GM12878 (cell line): ENCODE measurements at regions not wholly inside any gene's neighbourhood (a gene's known extent, or its start where the extent isn't known, plus 50 kb on each side); places are given as distances from the start of the nearest gene placed in this dataset.

Experiments used
- ATF3 ChIP-seq: IDR thresholded peaks from 2 replicates; pipeline ENCODE4 v1.6.1; 2011; ENCODE audit warnings: low read depth, mild to moderate bottlenecking, low read length, moderate library complexity, borderline replicate concordance; ENCODE audit errors: extremely low read depth
- BHLHE40 ChIP-seq, 2 experiments: fragments of 450-650 bp in 1 of 2; IDR thresholded peaks; 2 replicates each; pipeline ENCODE4 v1.6.1; 2011 to 2017; ENCODE audit warnings: low read depth in 2 of 2, borderline replicate concordance in 1 of 2, improper control_type of control experiment in 1 of 2, low read length in 1 of 2, mild to moderate bottlenecking in 1 of 2
- CTCF ChIP-seq, 3 experiments: IDR thresholded peaks in 2 of 3; conservative IDR thresholded peaks in 1 of 3; 2 replicates each; pipeline ENCODE4 v1.5.1; 2011; ENCODE audit warnings: low read depth in 3 of 3, low read length in 3 of 3, mild to moderate bottlenecking in 3 of 3, control low read depth in 2 of 3, moderate library complexity in 2 of 3, inconsistent platforms in 1 of 3, mixed read lengths in 1 of 3; ENCODE audit not compliant: control insufficient read depth in 2 of 3, insufficient read depth in 1 of 3; ENCODE audit errors: extremely low read depth in 1 of 3
- EZH2 ChIP-seq: IDR thresholded peaks from 2 replicates; pipeline ENCODE4 v1.6.1; 2012; ENCODE audit warnings: low read depth, mild to moderate bottlenecking, control low read depth, inconsistent platforms, low read length, borderline replicate concordance; ENCODE audit not compliant: control insufficient read depth
- FOXK2 ChIP-seq: fragments of 450-650 bp; IDR thresholded peaks from 2 replicates; pipeline ENCODE4 v1.6.1; 2017; ENCODE audit warnings: mild to moderate bottlenecking, moderate library complexity
- HDGF ChIP-seq: fragments of 450-650 bp; IDR thresholded peaks from 2 replicates; pipeline ENCODE4 v1.6.1; 2016; ENCODE audit warnings: antibody characterized with exemption
- JUNB ChIP-seq: IDR thresholded peaks from 2 replicates; pipeline ENCODE4 v1.6.1; 2016; ENCODE audit warnings: antibody characterized with exemption, mild to moderate bottlenecking
- MYB ChIP-seq: fragments of 150-350 bp; IDR thresholded peaks from 2 replicates; pipeline ENCODE4 v1.6.1; 2014; ENCODE audit warnings: mild to moderate bottlenecking, low read depth, low read length, borderline replicate concordance
- POLR2AphosphoS5 ChIP-seq: IDR thresholded peaks from 2 replicates; pipeline ENCODE4 v1.6.1; 2011; ENCODE audit warnings: mild to moderate bottlenecking, low read length, inconsistent platforms
- RFX5 ChIP-seq: IDR thresholded peaks from 2 replicates; pipeline ENCODE4 v1.6.1; 2011; ENCODE audit warnings: low read depth, low read length, improper control_type of control experiment
- TF ChIP-seq, protein P1 (sequence below): fragments of 450-650 bp; IDR thresholded peaks from 2 replicates; pipeline ENCODE4 v1.6.1; 2017; ENCODE audit warnings: mild to moderate bottlenecking, moderate library complexity

DNA sequence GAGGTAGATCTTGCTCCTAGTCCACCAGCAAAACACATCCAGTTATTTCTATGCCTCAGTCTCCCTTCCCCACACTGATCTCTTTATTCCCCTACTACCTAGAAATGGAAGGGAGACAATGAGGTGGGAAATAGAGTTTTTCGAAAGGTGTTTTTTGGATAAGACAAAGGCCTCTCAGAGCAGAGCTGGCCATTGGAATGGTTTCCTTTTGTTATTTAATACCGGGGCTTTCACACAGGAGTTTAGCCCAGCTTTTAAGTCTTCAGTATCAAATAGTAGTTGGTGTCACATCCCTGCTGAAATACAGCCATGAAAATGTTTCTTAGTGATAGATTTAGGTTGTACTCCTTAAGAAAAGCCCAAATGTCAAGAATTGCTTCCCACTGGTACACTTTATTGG, 65.4 kb upstream of the B3GAT1 start:
- TF ChIP-seq POLR2AphosphoS5 (no peak), CTCF (IDR thresholded peaks at IDR 0.05 in 2 of 3, conservative IDR thresholded peaks at IDR 0.05 in 1 of 3; ENCODE audit: control insufficient read depth in 2 of 3, extremely low read depth in 1 of 3, insufficient read depth in 1 of 3, low read depth in 3 of 3, low read length in 3 of 3) (no peak), RFX5 (no peak), EZH2 (no peak), HDGF (no peak), BHLHE40 (IDR thresholded peaks at IDR 0.05; ENCODE audit: borderline replicate concordance in 1 of 2, low read depth in 2 of 2, low read length in 1 of 2) (no peak), JUNB (no peak), MYB (no peak), FOXK2 (no peak), ATF3 (no peak)
- TF ChIP-seq, protein P1, sequence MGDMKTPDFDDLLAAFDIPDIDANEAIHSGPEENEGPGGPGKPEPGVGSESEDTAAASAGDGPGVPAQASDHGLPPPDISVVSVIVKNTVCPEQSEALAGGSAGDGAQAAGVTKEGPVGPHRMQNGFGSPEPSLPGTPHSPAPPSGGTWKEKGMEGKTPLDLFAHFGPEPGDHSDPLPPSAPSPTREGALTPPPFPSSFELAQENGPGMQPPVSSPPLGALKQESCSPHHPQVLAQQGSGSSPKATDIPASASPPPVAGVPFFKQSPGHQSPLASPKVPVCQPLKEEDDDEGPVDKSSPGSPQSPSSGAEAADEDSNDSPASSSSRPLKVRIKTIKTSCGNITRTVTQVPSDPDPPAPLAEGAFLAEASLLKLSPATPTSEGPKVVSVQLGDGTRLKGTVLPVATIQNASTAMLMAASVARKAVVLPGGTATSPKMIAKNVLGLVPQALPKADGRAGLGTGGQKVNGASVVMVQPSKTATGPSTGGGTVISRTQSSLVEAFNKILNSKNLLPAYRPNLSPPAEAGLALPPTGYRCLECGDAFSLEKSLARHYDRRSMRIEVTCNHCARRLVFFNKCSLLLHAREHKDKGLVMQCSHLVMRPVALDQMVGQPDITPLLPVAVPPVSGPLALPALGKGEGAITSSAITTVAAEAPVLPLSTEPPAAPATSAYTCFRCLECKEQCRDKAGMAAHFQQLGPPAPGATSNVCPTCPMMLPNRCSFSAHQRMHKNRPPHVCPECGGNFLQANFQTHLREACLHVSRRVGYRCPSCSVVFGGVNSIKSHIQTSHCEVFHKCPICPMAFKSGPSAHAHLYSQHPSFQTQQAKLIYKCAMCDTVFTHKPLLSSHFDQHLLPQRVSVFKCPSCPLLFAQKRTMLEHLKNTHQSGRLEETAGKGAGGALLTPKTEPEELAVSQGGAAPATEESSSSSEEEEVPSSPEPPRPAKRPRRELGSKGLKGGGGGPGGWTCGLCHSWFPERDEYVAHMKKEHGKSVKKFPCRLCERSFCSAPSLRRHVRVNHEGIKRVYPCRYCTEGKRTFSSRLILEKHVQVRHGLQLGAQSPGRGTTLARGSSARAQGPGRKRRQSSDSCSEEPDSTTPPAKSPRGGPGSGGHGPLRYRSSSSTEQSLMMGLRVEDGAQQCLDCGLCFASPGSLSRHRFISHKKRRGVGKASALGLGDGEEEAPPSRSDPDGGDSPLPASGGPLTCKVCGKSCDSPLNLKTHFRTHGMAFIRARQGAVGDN, result no peak
